Progenitor cell of endocrine pancreas (in vitro differentiated cells): ENCODE measurements at regions not wholly inside any gene's neighbourhood (a gene's known extent, or its start where the extent isn't known, plus 50 kb on each side); places are given as distances from the start of the nearest gene placed in this dataset.

Source experiments
- DNase-seq: peaks from one replicate; pipeline ENCODE4 v3.0.0; 2021; ENCODE audit warnings: low spot score; ENCODE audit not compliant: unreplicated experiment
- H3K27ac Mint-ChIP-seq: 2 replicates; pipeline ENCODE4 v1.8.0; 2021; ENCODE audit warnings: mild to moderate bottlenecking, moderate library complexity, mixed read lengths
- H3K27me3 Mint-ChIP-seq: 2 replicates; pipeline ENCODE4 v1.8.0; 2021; ENCODE audit warnings: mixed read lengths
- H3K36me3 Mint-ChIP-seq: 2 replicates; pipeline ENCODE4 v1.8.0; 2022; ENCODE audit warnings: mixed read lengths; ENCODE audit not compliant: insufficient read depth
- H3K4me1 Mint-ChIP-seq: 2 replicates; pipeline ENCODE4 v1.8.0; 2021; ENCODE audit warnings: low read depth, mixed read lengths
- H3K4me3 Mint-ChIP-seq: 2 replicates; pipeline ENCODE4 v1.8.0; 2021; ENCODE audit warnings: low read depth, mild to moderate bottlenecking, moderate library complexity, mixed read lengths
- H3K9me3 Mint-ChIP-seq: 2 replicates; pipeline ENCODE4 v1.8.0; 2021; ENCODE audit warnings: low read depth, mixed read lengths
- TF ChIP-seq, protein P1 (sequence below): fragments of 200-600 bp; sonication (generic); IDR thresholded peaks from one replicate; pipeline ENCODE4 v1.5.0; 2021; ENCODE audit warnings: antibody characterized with exemption, mild to moderate bottlenecking; ENCODE audit not compliant: unreplicated experiment

DNA sequence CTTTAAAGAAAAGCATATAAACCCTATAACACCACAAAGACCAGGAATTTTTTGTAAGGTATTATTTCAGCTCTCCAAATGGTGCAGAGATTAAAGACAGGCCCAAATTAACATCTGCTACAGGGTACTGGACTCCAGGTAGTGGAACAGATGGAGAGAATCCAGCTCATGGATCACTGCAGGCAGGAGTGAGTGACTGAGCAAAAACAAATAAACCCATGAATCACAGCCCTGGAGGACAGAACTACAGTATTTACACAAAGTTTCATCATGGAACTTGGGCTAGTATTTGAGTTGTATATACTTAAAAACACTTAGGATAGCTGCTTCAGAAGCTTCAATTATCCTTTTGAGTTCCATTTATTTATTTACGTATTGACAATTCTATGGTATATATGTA, 132.8 kb upstream of the SPRY2 start:
- Mint-ChIP-seq H3K27ac (no peak overlapping the region), H3K9me3 (no peaks in the 10 kb centered on the region), H3K36me3 (no peaks in the 10 kb centered on the region), H3K4me1 (peaks cover 12% of the 10 kb centered on the region), H3K27me3 (no peaks in the 10 kb centered on the region), H3K4me3 (no peak overlapping the region)
- DNase-seq: no peak
- TF ChIP-seq, protein P1, sequence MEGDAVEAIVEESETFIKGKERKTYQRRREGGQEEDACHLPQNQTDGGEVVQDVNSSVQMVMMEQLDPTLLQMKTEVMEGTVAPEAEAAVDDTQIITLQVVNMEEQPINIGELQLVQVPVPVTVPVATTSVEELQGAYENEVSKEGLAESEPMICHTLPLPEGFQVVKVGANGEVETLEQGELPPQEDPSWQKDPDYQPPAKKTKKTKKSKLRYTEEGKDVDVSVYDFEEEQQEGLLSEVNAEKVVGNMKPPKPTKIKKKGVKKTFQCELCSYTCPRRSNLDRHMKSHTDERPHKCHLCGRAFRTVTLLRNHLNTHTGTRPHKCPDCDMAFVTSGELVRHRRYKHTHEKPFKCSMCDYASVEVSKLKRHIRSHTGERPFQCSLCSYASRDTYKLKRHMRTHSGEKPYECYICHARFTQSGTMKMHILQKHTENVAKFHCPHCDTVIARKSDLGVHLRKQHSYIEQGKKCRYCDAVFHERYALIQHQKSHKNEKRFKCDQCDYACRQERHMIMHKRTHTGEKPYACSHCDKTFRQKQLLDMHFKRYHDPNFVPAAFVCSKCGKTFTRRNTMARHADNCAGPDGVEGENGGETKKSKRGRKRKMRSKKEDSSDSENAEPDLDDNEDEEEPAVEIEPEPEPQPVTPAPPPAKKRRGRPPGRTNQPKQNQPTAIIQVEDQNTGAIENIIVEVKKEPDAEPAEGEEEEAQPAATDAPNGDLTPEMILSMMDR: no peak

DNA sequence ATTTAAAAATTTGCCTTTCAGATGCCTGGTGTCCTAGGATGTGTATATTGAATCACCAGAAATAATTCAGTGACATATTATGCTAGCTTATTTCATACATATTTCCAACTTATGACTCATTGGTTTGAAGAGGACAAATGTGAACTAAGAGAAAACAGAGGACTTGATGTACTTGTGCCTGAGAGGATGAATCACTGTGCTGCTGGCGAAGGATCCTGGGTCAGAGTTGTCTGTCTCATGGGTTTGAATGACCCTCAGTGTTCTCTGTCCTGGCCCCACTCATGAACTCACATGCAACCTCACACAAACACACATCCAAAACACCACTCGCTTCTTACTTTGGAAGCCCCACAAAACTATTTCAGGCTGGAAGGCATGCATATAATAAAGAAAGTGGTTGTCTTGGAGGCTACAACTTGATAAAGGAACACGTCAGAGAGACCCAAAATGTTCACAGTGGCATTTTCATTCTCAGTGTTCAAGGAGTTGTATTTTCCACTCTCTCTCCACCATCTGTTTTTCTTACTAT, 129.0 kb upstream of the SPRY2 start:
- peaks cover 3% of the 10 kb centered on the region for H3K4me1 Mint-ChIP-seq
- no peak for DNase-seq
- H3K4me3 Mint-ChIP-seq: no peak overlapping the region
- TF ChIP-seq, protein P1: no peak
- no peaks in the 10 kb centered on the region for H3K36me3 Mint-ChIP-seq
- H3K27ac Mint-ChIP-seq: no peak overlapping the region
- no peaks in the 10 kb centered on the region for H3K9me3 Mint-ChIP-seq
- no peaks in the 10 kb centered on the region for H3K27me3 Mint-ChIP-seq

GRCh38 chr13:80469105-80469852, 128.4 kb upstream of the SPRY2 start:
- no peak overlapping the region for H3K4me3 Mint-ChIP-seq
- DNase-seq: no peak
- no peaks in the 10 kb centered on the region for H3K27me3 Mint-ChIP-seq
- H3K9me3 Mint-ChIP-seq: no peaks in the 10 kb centered on the region
- peaks cover 3% of the 10 kb centered on the region for H3K4me1 Mint-ChIP-seq
- no peak overlapping the region for H3K27ac Mint-ChIP-seq
- H3K36me3 Mint-ChIP-seq: no peaks in the 10 kb centered on the region
- TF ChIP-seq, protein P1: no peak

DNA sequence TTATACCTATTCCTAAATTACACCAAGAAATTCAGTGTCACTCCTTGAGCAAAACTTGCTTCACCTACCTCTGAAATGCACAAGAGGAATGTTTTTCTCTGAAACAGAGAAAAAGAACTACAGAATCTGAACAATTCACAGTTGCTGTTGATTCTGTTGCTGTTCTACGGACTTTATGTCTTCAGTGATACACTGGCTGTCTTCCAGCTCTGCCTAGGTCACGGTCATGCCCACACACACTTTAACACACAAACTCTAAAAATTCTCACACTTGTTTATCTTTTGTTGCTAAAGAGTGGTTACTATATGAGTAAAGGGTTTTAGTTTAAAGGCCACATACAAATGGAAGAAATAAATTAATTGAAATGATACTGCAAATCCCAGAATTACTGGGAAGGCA, 124.4 kb upstream of the SPRY2 start:
- Mint-ChIP-seq H3K4me1 (no peaks in the 10 kb centered on the region), H3K27me3 (no peaks in the 10 kb centered on the region), H3K27ac (no peak overlapping the region), H3K4me3 (no peak overlapping the region), H3K9me3 (no peaks in the 10 kb centered on the region), H3K36me3 (no peaks in the 10 kb centered on the region)
- TF ChIP-seq, protein P1: no peak
- no peak for DNase-seq

DNA sequence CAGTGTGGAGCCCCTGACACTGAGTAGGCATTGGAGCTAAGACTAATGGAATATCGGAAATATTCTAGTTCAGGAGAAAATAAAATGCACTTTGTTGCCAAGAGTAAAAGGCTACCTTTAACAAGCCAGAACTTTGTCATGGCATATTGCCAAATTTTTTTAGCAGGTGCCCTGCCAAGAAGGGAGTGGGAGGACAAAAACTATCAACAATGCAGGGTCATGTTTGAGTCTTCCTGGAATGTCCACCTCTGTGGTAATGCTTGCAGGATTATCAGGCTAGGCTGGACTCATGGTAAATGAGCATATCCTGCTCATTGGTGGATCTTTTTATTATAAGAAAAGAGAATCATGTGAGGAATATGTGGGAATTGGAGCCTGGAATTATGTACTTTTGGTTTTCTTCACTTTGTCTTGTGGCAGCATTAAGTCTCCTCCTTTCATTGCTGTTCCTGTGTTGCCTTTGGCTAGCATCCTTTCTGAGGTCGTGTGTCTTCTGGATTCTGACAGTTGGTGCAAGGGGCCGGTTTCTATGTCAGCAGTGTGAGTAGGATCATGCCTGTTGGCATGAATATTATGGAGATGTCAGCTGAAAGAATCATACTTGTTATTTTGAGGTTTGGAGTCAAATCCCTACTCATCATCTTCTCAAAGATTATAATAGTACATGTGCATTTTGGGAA, 122.9 kb upstream of the SPRY2 start:
- Mint-ChIP-seq H3K4me3 (no peak overlapping the region), H3K9me3 (no peaks in the 10 kb centered on the region), H3K36me3 (no peaks in the 10 kb centered on the region), H3K27me3 (no peaks in the 10 kb centered on the region), H3K4me1 (no peaks in the 10 kb centered on the region), H3K27ac (no peak overlapping the region)
- DNase-seq: no peak
- TF ChIP-seq, protein P1: no peak
